GM18861 (cell line): ENCODE measurements at regions not wholly inside any gene's neighbourhood (a gene's known extent, or its start where the extent isn't known, plus 50 kb on each side); places are given as distances from the start of the nearest gene placed in this dataset.

Experiments
- ATAC-seq: cut with Tn5 transposase; IDR thresholded peaks from one replicate; pipeline ENCODE4 v1.9.1; 2021; ENCODE audit not compliant: unreplicated experiment

GRCh38 chr13:88071371-88071770, 400.2 kb downstream of the SLITRK5 start:
- ATAC-seq, result no peak

- no peak for ATAC-seq
Measured at GRCh38 chr13:88074794-88075510, 403.8 kb downstream of the SLITRK5 start.

- no peak for ATAC-seq
Measured at GRCh38 chr13:88085036-88085435, 413.9 kb downstream of the SLITRK5 start.

- no peak for ATAC-seq
Measured at GRCh38 chr13:88086577-88086976, 415.4 kb downstream of the SLITRK5 start.

- no peak for ATAC-seq
Measured at GRCh38 chr13:88097541-88097940, 426.4 kb downstream of the SLITRK5 start.

GRCh38 chr13:88103824-88104223, 432.7 kb downstream of the SLITRK5 start:
- ATAC-seq, result no peak

- ATAC-seq, result no peak
Measured at GRCh38 chr13:88104576-88104975, 433.4 kb downstream of the SLITRK5 start.

GRCh38 chr13:88107570-88107969, 436.4 kb downstream of the SLITRK5 start:
- no peak for ATAC-seq

GRCh38 chr13:88112526-88112925, 441.4 kb downstream of the SLITRK5 start:
- no peak for ATAC-seq

GRCh38 chr13:88115976-88116375, 444.8 kb downstream of the SLITRK5 start:
- ATAC-seq, result no peak

GRCh38 chr13:88118952-88119351, 447.8 kb downstream of the SLITRK5 start:
- ATAC-seq, result no peak

- no peak for ATAC-seq
Measured at GRCh38 chr13:88124142-88124541, 453.0 kb downstream of the SLITRK5 start.

- no peak for ATAC-seq
Measured at GRCh38 chr13:88125055-88125454, 453.9 kb downstream of the SLITRK5 start.

GRCh38 chr13:88136098-88136790, 465.1 kb downstream of the SLITRK5 start:
- no peak for ATAC-seq

GRCh38 chr13:88142653-88143052, 471.5 kb downstream of the SLITRK5 start:
- ATAC-seq, result no peak

- ATAC-seq, result no peak
Measured at GRCh38 chr13:88144580-88144979, 473.4 kb downstream of the SLITRK5 start.

GRCh38 chr13:88153353-88153752, 482.2 kb downstream of the SLITRK5 start:
- ATAC-seq, result no peak

- ATAC-seq, result no peak
Measured at GRCh38 chr13:88154001-88154400, 482.8 kb downstream of the SLITRK5 start.

- no peak for ATAC-seq
Measured at GRCh38 chr13:88162076-88162702, 491.0 kb downstream of the SLITRK5 start.

- ATAC-seq, result no peak
Measured at GRCh38 chr13:88176231-88176630, 505.1 kb downstream of the SLITRK5 start.

GRCh38 chr13:88183440-88183839, 512.3 kb downstream of the SLITRK5 start:
- ATAC-seq, result no peak

GRCh38 chr13:88188986-88189385, 517.8 kb downstream of the SLITRK5 start:
- ATAC-seq, result no peak
